Suprapubic skin (tissue), 4 donors: ENCODE measurements at regions not wholly inside any gene's neighbourhood (a gene's known extent, or its start where the extent isn't known, plus 50 kb on each side); places are given as distances from the start of the nearest gene placed in this dataset.

Source experiments
- CTCF ChIP-seq, 2 donors: fragments of 200-600 bp in 1 of 2; fragments of 450-650 bp in 1 of 2; sonication (generic) in 1 of 2; IDR thresholded peaks; one replicate each; pipeline ENCODE4 v1.5.1; 2016 to 2019; ENCODE audit warnings: antibody characterized with exemption in 2 of 2, mild to moderate bottlenecking in 1 of 2, moderate library complexity in 1 of 2
- POLR2A ChIP-seq, 2 donors: fragments of 450-650 bp; IDR thresholded peaks; one replicate each; pipeline ENCODE4 v1.6.1; 2017; ENCODE audit warnings: antibody characterized with exemption in 2 of 2, mild to moderate bottlenecking in 2 of 2, moderate library complexity in 2 of 2
- POLR2AphosphoS5 ChIP-seq, 3 donors: sonication (generic); formaldehyde crosslinking; IDR thresholded peaks; one replicate each; pipeline ENCODE4 v1.6.1; 2017; ENCODE audit warnings: antibody characterized with exemption in 3 of 3

GRCh38 chr2:128369602-128370467 lies 51.2 kb upstream of the HS6ST1 start:
- no peak for TF ChIP-seq POLR2A (IDR thresholded peaks at IDR 0.05)
- no peak for TF ChIP-seq CTCF (IDR thresholded peaks at IDR 0.05)
- TF ChIP-seq POLR2AphosphoS5 (IDR thresholded peaks at IDR 0.05): no peak
